Nucleus accumbens (tissue), 56 donors: ENCODE measurements at regions not wholly inside any gene's neighbourhood (a gene's known extent, or its start where the extent isn't known, plus 50 kb on each side); places are given as distances from the start of the nearest gene placed in this dataset.
"Not testable (repeated sequence)": the region's sequence is repeated elsewhere in the genome, so short reads cannot be mapped to it uniquely, and the experiment has no call there.

ENCODE experiments used
- DNase-seq, 56 donors: peaks; one replicate each; lab custom pipeline; 2025; lab: John Stamatoyannopoulos, UW

- DNase-seq = no peak
Observed at GRCh38 chr4:23122666-23123400, 430.1 kb downstream of the GBA3 start.

GRCh38 chr4:23120374-23120773, 427.6 kb downstream of the GBA3 start:
- DNase-seq = no peak

GRCh38 chr4:23117826-23118225, 425.1 kb downstream of the GBA3 start:
- no peak for DNase-seq

GRCh38 chr4:23114538-23114937, 421.8 kb downstream of the GBA3 start:
- no peak for DNase-seq

- DNase-seq = no peak
Observed at GRCh38 chr4:23113104-23113503, 420.4 kb downstream of the GBA3 start.

GRCh38 chr4:23106516-23106915, 413.8 kb downstream of the GBA3 start:
- DNase-seq = no peak

- DNase-seq = peak in 1 of 56 donors; percentile 1
Observed at GRCh38 chr4:23105759-23106370, 413.1 kb downstream of the GBA3 start.

GRCh38 chr4:23097251-23097650, 404.5 kb downstream of the GBA3 start:
- DNase-seq = no peak

GRCh38 chr4:23091711-23092110, 399.0 kb downstream of the GBA3 start:
- no peak for DNase-seq

- no peak for DNase-seq
Observed at GRCh38 chr4:23085249-23085568, 392.5 kb downstream of the GBA3 start.

GRCh38 chr4:23084559-23085248, 392.0 kb downstream of the GBA3 start:
- DNase-seq = no peak

GRCh38 chr4:23083391-23083790, 390.7 kb downstream of the GBA3 start:
- DNase-seq = no peak

- not testable (repeated sequence) for DNase-seq
Observed at GRCh38 chr4:23080171-23080570, 387.4 kb downstream of the GBA3 start.

GRCh38 chr4:23070848-23071570, 378.3 kb downstream of the GBA3 start:
- DNase-seq = no peak

- no peak for DNase-seq
Observed at GRCh38 chr4:23068756-23069155, 376.0 kb downstream of the GBA3 start.

GRCh38 chr4:23068287-23068686, 375.6 kb downstream of the GBA3 start:
- no peak for DNase-seq

GRCh38 chr4:23062188-23062587, 369.5 kb downstream of the GBA3 start:
- no peak for DNase-seq

GRCh38 chr4:23061431-23061830, 368.7 kb downstream of the GBA3 start:
- DNase-seq = no peak

- no peak for DNase-seq
Observed at GRCh38 chr4:23060776-23061175, 368.0 kb downstream of the GBA3 start.

GRCh38 chr4:23058165-23058776, 365.5 kb downstream of the GBA3 start:
- no peak for DNase-seq

GRCh38 chr4:23041501-23041900, 348.8 kb downstream of the GBA3 start:
- DNase-seq = no peak
